IMR-90 (cell line): ENCODE measurements at regions not wholly inside any gene's neighbourhood (a gene's known extent, or its start where the extent isn't known, plus 50 kb on each side); places are given as distances from the start of the nearest gene placed in this dataset.

Experiments
- ATAC-seq: fragments of 200-7000 bp; cut with Tn5 transposase; 2 replicates; pipeline ENCODE4 v1.9.1; 2020; ENCODE audit warnings: low read depth, mild to moderate bottlenecking, moderate library complexity
- BruUV-seq: library from RNA; stranded (reverse); fragments of 400-500 nt; replicated peaks from 2 replicates; lab custom pipeline; 2021; lab: Mats Ljungman, UMichigan
- CTCF ChIA-PET: fragments of 300-600 bp; formaldehyde crosslinking; extraction: SDS; loops from one replicate; lab custom pipeline; 2021; ENCODE audit warnings: antibody characterized with exemption; lab: Yijun Ruan, JAX
- POLR2A ChIA-PET: fragments of 300-600 bp; sonication (Branson Sonifier 250); formaldehyde crosslinking; loops from one replicate; lab custom pipeline; 2022; ENCODE audit warnings: antibody characterized with exemption; ENCODE audit not compliant: unreplicated experiment; lab: Charles Lee
- DNase-seq: peaks from one replicate; pipeline ENCODE4 v3.0.0; 2013
- H2AFZ ChIP-seq: replicated peaks from 2 replicates; pipeline ENCODE3; 2013; ENCODE audit warnings: low read length, mild to moderate bottlenecking; ENCODE audit not compliant: poor library complexity
- H2AK5ac ChIP-seq: 2 replicates; pipeline ENCODE4 v1.6.1; 2013; ENCODE audit warnings: low read depth, low read length, inconsistent platforms
- H2AK9ac ChIP-seq: replicated peaks from 2 replicates; pipeline ENCODE3; 2013; ENCODE audit warnings: mild to moderate bottlenecking, low read depth, low read length, moderate library complexity; ENCODE audit not compliant: poor library complexity
- H2BK120ac ChIP-seq: 2 replicates; pipeline ENCODE4 v1.6.1; 2013; ENCODE audit warnings: low read depth, low read length, inconsistent platforms
- H2BK15ac ChIP-seq: 3 replicates; pipeline ENCODE4 v1.6.1; 2013; ENCODE audit warnings: low read depth, low read length, inconsistent platforms
- H2BK20ac ChIP-seq: 2 replicates; pipeline ENCODE4 v1.6.1; 2013; ENCODE audit warnings: low read depth, mild to moderate bottlenecking, inconsistent platforms, low read length, moderate library complexity
- H2BK5ac ChIP-seq: 2 replicates; pipeline ENCODE4 v1.6.1; 2013; ENCODE audit warnings: mild to moderate bottlenecking, low read depth, low read length, inconsistent platforms; ENCODE audit not compliant: poor library complexity, severe bottlenecking
- H3K14ac ChIP-seq: replicated peaks from 2 replicates; pipeline ENCODE4 v1.6.1; 2013; ENCODE audit warnings: low read depth, low read length, inconsistent platforms
- H3K18ac ChIP-seq: 2 replicates; pipeline ENCODE4 v1.6.1; 2013; ENCODE audit warnings: low read depth, low read length, control low read depth
- H3K23ac ChIP-seq: 2 replicates; pipeline ENCODE4 v1.6.1; 2013; ENCODE audit warnings: low read depth, low read length, inconsistent platforms
- H3K27ac ChIP-seq: 2 replicates; pipeline ENCODE4 v1.5.1; 2013; ENCODE audit warnings: mild to moderate bottlenecking, control low read depth, low read length; ENCODE audit not compliant: insufficient read depth
- H3K27me3 ChIP-seq: 2 replicates; pipeline ENCODE4 v1.6.1; 2013; ENCODE audit warnings: low read length; ENCODE audit not compliant: control insufficient read depth, insufficient read depth
- H3K36me3 ChIP-seq: 2 replicates; pipeline ENCODE4 v1.6.1; 2013; ENCODE audit warnings: low read length, mixed read lengths; ENCODE audit not compliant: control insufficient read depth, insufficient read depth
- H3K4ac ChIP-seq: 2 replicates; pipeline ENCODE4 v1.6.1; 2013; ENCODE audit warnings: low read depth, low read length, inconsistent platforms
- H3K4me1 ChIP-seq: 2 replicates; pipeline ENCODE4 v1.6.1; 2013; ENCODE audit warnings: low read length, mixed read lengths; ENCODE audit not compliant: control insufficient read depth, insufficient read depth
- H3K4me2 ChIP-seq: 2 replicates; pipeline ENCODE4 v1.6.1; 2013; ENCODE audit warnings: low read depth, mild to moderate bottlenecking, control low read depth, low read length, moderate library complexity
- H3K4me3 ChIP-seq: 2 replicates; pipeline ENCODE4 v1.5.1; 2013; ENCODE audit warnings: low read depth, mild to moderate bottlenecking, control low read depth, low read length, moderate library complexity; ENCODE audit not compliant: insufficient read depth
- H3K56ac ChIP-seq: 2 replicates; pipeline ENCODE4 v1.6.1; 2013; ENCODE audit warnings: low read length, inconsistent platforms; ENCODE audit not compliant: insufficient read depth; ENCODE audit errors: extremely low read depth
- H3K79me1 ChIP-seq, 2 experiments: 2 replicates each; pipeline ENCODE4 v1.6.1; 2013; ENCODE audit warnings: low read length in 2 of 2, inconsistent platforms in 1 of 2, low read depth in 1 of 2
- H3K9ac ChIP-seq: 2 replicates; pipeline ENCODE4 v1.6.1; 2013; ENCODE audit warnings: low read depth, low read length, control low read depth
- H3K9me1 ChIP-seq: 2 replicates; pipeline ENCODE4 v1.6.1; 2013; ENCODE audit warnings: low read length, inconsistent platforms; ENCODE audit not compliant: insufficient read depth
- H3K9me3 ChIP-seq: 2 replicates; pipeline ENCODE4 v1.6.1; 2013; ENCODE audit warnings: low read length; ENCODE audit not compliant: control insufficient read depth, insufficient read depth
- H4K20me1 ChIP-seq: 2 replicates; pipeline ENCODE4 v1.6.1; 2013; ENCODE audit warnings: low read length, inconsistent platforms; ENCODE audit not compliant: insufficient read depth
- H4K5ac ChIP-seq: 2 replicates; pipeline ENCODE4 v1.6.1; 2013; ENCODE audit warnings: mild to moderate bottlenecking, low read depth, low read length, control low read depth
- H4K8ac ChIP-seq, 2 experiments: 2 replicates each; pipeline ENCODE4 v1.6.1; 2013; ENCODE audit warnings: low read depth in 2 of 2, low read length in 2 of 2, control low read depth in 1 of 2, inconsistent platforms in 1 of 2
- H4K91ac ChIP-seq: 2 replicates; pipeline ENCODE4 v1.6.1; 2013; ENCODE audit warnings: low read depth, low read length, inconsistent platforms; ENCODE audit not compliant: insufficient read depth
- BHLHE40 ChIP-seq: fragments of 150-350 bp; IDR thresholded peaks from 2 replicates; pipeline ENCODE4 v1.6.1; 2016; ENCODE audit warnings: mild to moderate bottlenecking, low read depth, low read length
- ELK1 ChIP-seq: fragments of 150-350 bp; IDR thresholded peaks from 2 replicates; pipeline ENCODE4 v1.6.1; 2016; ENCODE audit warnings: low read depth, mild to moderate bottlenecking, low read length, moderate library complexity, borderline replicate concordance
- MAFK ChIP-seq: IDR thresholded peaks from 2 replicates; pipeline ENCODE4 v1.6.1; 2012; ENCODE audit warnings: low read depth, low read length, improper control_type of control experiment
- NFE2L2 ChIP-seq: fragments of 150-350 bp; IDR thresholded peaks from 2 replicates; pipeline ENCODE4 v1.6.1; 2016; ENCODE audit warnings: low read depth, mild to moderate bottlenecking, low read length
- RAD21 ChIP-seq: IDR thresholded peaks from 2 replicates; pipeline ENCODE4 v1.6.1; 2012; ENCODE audit warnings: low read length, improper control_type of control experiment
- RFX5 ChIP-seq: IDR thresholded peaks from 2 replicates; pipeline ENCODE4 v1.8.0; 2012; ENCODE audit warnings: low read depth, mild to moderate bottlenecking, low read length, moderate library complexity
- WGBS, 2 experiments: methylation state at CpG; one replicate each; pipeline versions ENCODE4 v1.1.5 to v1.1.7; 2013; ENCODE audit warnings: missing lambda C conversion rate in 2 of 2; ENCODE audit not compliant: insufficient read length in 1 of 2; ENCODE audit errors: extremely low coverage in 2 of 2; 5-methylcytosine and 5-hydroxymethylcytosine counted together
- dilution Hi-C: fragments of 300-500 bp; cut with HindIII; formaldehyde crosslinking; loops from one replicate; pipeline ENCODE4 v1.14.3; 2018; ENCODE audit warnings: low sequenced_read_pairs; ENCODE audit not compliant: unreplicated experiment
- in situ Hi-C: fragments of 300-500 bp; cut with MboI; formaldehyde crosslinking; loops from 3 replicates; pipeline ENCODE4 v1.14.3; 2019; ENCODE audit warnings: low sequenced_read_pairs, inconsistent platforms, mixed read lengths
- intact Hi-C: fragments of 100-400 bp; cut with micrococcal nuclease; formaldehyde crosslinking; loops from 2 replicates; pipeline ENCODE4 v1.10.0; 2022

DNA sequence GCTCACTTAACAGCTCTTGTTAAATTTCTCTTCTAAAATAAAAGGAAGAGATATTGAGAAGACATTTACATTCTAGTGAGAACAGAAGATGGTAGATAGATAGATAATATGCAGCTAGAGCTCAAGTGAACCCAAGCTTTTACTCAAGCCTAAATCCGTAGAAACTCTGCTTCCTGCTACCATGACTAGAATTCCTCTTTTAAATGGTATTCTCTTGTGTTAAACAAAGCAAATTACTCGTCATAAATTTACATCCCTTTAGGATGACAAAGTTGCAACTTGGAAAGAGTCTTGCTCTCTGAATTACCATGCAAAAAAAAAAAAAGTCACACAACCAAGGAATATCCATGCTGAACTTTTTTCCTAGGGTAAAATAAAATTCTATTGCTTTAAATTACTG, 160.7 kb upstream of the LRFN5 start:
- CTCF ChIA-PET: no interaction called here
- no peak overlapping the region for H2BK5ac ChIP-seq
- H3K4ac ChIP-seq: no peak overlapping the region
- no peak overlapping the region for H3K23ac ChIP-seq
- no peak overlapping the region for H2AK5ac ChIP-seq
- H3K27ac ChIP-seq: no peak overlapping the region
- H4K5ac ChIP-seq: no peak overlapping the region
- dilution Hi-C loops (no loop called here), intact Hi-C loops (no loop called here), in situ Hi-C loops (no loop called here)
- no peaks in the 10 kb centered on the region for H3K4me1 ChIP-seq
- no peak overlapping the region for H3K4me3 ChIP-seq
- no peak overlapping the region for H2AK9ac ChIP-seq
- H3K56ac ChIP-seq: no peak overlapping the region
- no peaks in the 10 kb centered on the region for H3K36me3 ChIP-seq
- no peaks in the 10 kb centered on the region for H3K9me3 ChIP-seq
- no peak for TF ChIP-seq MAFK
- no peak for TF ChIP-seq NFE2L2
- no peak for TF ChIP-seq ELK1
- TF ChIP-seq RFX5: no peak
- no peak for TF ChIP-seq BHLHE40
- no peak for TF ChIP-seq RAD21
- DNase-seq (no peak), ATAC-seq (no peak)
- H2AFZ ChIP-seq: no peak overlapping the region
- no peaks in the 10 kb centered on the region for H3K79me1 ChIP-seq
- no peaks in the 10 kb centered on the region for H4K20me1 ChIP-seq
- BruUV-seq: no TSS peak
- H2BK120ac ChIP-seq: no peak overlapping the region
- no peak overlapping the region for H4K91ac ChIP-seq
- no peak overlapping the region for H3K9ac ChIP-seq
- no peak overlapping the region for H3K4me2 ChIP-seq
- no peak overlapping the region for H4K8ac ChIP-seq
- H2BK15ac ChIP-seq: no peak overlapping the region
- H3K27me3 ChIP-seq: no peaks in the 10 kb centered on the region
- no peak overlapping the region for H2BK20ac ChIP-seq
- no peaks in the 10 kb centered on the region for H3K9me1 ChIP-seq
- POLR2A ChIA-PET: no interaction called here
- H3K14ac ChIP-seq: no peak overlapping the region
- H3K18ac ChIP-seq: no peak overlapping the region
- no CpG with 5 or more reads among the region's 2 CpGs for WGBS, 2 experiments
